ENCODE measurements at regions not wholly inside any gene's neighbourhood (a gene's known extent, or its start where the extent isn't known, plus 50 kb on each side); places are given as distances from the start of the nearest gene placed in this dataset.

GRCh38 chr7:125668321-125668993 is 738.8 kb upstream of the POT1 start:
- no peak for DNase-seq (ENCODE audit: low spot score)

DNA sequence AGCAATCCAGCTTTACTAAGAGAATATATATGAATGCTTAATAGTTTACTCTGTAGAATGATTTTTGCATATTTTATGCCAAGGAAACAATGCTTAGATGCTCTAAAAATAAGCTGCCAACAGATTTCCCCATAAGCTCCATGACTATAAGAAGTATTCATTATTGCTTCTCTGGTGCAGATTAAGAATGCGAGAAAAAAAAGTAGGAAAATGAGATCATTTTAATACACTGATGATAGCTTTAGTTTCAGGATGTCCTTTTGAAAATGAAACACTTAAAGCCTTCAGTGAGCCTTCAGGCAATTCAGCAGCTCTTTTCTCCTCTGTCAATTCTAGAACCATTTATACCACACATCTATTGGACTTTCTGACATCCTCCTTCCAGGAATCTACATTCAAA is 735.0 kb upstream of the POT1 start:
- no peak for DNase-seq (ENCODE audit: low spot score)

- no peak for DNase-seq (ENCODE audit: low spot score)
Measured at GRCh38 chr7:125663961-125664360, 734.3 kb upstream of the POT1 start.

- DNase-seq (ENCODE audit: low spot score), result no peak
Measured at GRCh38 chr7:125661677-125662076, 732.1 kb upstream of the POT1 start.

- no peak for DNase-seq (ENCODE audit: low spot score)
Measured at GRCh38 chr7:125661006-125661405, 731.4 kb upstream of the POT1 start.

DNA sequence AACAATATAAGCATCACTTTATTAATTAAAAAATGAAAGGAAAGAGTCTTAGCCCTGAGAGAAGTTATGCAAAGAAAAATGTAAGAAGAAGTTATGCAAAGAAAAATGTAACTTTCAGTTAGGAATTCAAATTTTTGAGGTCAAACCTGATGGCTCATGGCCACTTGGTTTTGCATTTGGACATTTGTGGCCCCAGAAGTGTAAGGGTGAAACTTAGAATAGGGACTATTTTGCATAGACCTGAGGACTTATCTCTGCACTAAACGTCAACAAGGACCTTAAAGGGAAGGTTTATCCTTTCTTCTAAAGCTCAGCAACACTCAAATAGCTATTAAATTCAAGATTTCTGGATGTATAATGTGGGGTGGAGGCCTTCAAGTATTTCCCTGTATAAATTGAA is 724.5 kb upstream of the POT1 start:
- no peak for DNase-seq (ENCODE audit: low spot score)

- no peak for DNase-seq (ENCODE audit: low spot score)
Measured at GRCh38 chr7:125651823-125652528, 722.4 kb upstream of the POT1 start.

DNA sequence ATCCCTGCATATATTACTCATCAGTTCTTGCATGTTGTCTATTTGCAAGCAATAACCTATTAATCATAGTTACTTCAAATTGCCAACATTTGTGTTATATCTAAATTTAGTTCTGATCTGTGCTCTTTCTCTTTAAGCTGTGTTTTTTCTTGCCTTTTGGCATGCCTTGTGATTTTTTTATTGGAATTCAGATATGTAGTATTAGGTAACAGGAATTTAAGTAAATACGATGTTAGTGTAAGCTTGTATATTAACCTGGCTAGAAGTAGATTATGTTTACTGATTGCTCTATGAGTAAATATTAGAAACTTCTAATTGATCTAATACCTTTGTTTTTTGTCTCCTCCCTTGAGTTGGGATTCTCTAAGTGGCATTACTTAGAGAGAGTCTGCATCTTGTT is 718.9 kb upstream of the POT1 start:
- DNase-seq (ENCODE audit: low spot score), result no peak

DNA sequence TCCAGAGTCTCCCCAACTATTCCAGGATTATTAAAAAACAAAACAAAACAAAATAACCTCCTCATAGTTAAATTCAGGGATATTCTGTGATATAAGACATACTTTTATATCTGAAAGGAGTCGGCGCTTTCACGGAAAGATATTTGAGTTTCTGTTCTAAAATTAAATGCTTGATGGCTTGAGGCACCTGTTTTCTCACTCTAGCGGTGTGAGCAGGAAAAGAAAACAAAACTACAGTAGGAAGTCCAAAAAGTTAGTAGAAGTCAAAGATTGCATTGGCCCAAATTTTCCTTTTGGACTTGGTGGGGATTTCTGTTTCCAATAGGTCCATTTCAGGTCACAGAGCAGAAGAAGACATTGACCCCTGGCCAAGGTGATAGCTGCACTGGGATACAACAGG is 716.1 kb upstream of the POT1 start:
- no peak for DNase-seq (ENCODE audit: low spot score)

DNA sequence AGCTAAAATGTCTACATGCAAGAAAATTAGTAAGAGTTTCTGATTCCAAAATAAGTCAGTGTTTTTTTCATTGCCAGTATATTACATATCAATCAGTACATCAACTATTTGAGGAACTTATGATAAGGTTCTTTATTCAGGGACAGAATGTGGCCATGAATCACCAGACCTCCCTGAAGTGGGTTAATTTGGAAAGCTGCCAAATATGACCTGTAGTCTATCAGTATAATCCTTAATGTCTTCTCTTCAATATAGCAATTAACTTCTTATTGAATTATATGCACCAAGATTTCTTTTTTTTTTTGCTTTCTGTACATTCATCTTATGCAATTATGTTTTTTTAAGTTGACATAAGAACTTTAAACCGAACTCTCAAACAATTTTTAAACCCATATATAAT is 714.5 kb upstream of the POT1 start:
- no peak for DNase-seq (ENCODE audit: low spot score)

DNA sequence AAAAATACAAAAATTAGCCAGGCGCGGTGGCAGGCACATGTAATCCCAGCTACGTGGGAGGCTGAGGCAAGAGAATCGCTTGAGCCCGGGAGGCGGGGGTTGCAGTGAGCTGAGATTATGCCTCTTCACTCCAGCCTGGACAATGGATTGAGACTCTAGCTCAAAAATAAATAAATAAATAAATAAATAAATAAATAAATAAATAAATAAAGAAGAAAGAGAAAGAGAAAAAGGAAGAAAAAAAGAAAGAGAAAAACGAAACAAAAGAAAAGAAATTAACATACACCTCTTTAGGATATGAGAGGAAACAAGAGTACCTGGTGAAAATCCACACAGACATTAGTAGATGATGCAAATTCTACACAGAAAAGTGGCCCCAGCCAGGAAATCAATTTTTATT is 713.7 kb upstream of the POT1 start:
- DNase-seq (ENCODE audit: low spot score), result no peak

DNA sequence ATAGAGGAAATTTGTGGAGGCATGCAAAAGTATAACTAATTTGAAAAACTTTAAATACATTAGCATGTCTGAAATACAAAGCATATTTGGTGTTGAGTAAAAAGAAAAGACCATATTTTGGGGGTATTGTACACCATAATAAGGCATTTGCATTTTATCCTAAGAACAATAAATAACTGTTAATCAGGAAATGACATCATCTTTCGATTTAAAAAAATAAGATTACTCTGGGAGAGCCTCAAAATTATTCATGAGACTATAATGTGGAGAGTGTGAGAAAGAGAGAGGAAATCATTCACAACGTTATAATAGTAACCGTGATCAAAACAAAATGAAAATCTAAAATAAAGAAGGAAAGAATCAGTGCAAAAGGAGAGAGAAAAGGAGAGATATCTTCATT is 712.3 kb upstream of the POT1 start:
- no peak for DNase-seq (ENCODE audit: low spot score)

DNA sequence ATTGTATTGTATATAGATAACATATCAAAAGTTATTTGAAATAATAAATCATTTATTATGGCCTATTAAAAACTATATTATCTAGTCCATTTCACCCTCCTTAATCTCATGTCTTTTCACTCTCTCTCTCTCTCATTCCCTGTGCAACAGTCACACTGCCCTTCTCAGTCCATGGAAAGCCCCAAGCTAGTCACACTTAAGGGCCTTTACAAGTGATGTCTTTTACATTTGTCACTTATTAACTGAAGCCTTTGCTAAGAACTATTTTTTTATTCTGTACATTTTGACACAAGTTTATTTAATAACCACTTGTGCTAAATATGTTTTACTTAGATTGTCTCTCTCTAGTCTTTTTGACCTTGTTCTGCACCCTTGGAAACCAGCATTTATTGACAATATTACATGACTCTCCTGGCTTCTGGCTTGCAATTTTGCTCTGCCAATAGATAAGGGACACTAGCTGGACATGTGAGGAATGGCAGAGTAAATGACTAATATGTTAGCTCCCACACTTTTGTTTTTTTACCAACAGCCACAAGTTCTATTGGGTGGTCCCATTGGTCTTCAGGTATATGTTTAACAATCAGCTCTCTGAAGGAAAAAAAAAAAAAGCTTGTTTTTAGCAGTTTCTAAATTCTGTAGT is 706.8 kb upstream of the POT1 start:
- DNase-seq (ENCODE audit: low spot score), result no peak

GRCh38 chr7:125618516-125618915 is 688.9 kb upstream of the POT1 start:
- no peak for DNase-seq (ENCODE audit: low spot score)

- no peak for DNase-seq (ENCODE audit: low spot score)
Measured at GRCh38 chr7:125611582-125611981, 682.0 kb upstream of the POT1 start.

DNA sequence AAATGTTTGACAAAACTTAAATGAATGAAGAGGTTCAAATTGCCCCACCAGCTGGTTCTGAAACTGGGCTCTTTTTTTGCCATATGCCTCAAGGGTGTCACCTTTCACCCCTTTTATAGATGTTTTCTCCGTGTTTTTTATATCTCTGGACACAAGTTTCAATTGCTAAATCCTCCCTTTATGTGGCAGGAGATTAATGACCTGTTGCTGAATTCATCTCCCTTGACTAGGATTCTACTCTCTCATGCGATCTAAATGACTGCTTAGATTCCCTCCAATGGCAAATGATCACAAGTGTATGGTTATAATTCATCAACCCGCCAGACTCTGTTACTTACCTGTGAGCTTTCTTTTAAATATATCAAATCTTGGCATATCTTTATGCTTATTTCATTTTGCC is 677.0 kb upstream of the POT1 start:
- no peak for DNase-seq (ENCODE audit: low spot score)

GRCh38 chr7:125605241-125605640 is 675.6 kb upstream of the POT1 start:
- no peak for DNase-seq (ENCODE audit: low spot score)

DNA sequence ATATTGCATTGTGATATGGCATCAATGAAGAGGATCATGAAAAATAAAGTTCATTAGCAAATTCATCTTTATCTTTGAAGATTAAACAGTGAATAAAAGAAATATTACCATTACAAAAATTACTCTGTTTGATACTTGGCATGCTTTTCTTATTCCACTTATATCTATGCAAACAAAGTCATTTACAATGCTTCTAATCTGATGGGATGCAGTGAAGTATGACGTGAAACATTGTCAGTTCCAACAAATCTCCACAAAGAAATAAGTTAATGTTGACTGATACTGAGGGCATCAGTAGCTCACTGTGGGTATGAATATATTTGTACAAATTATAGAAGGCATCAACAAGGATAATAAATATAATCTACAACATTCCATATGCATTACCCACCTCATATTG is 672.8 kb upstream of the POT1 start:
- DNase-seq (ENCODE audit: low spot score), result no peak

- no peak for DNase-seq (ENCODE audit: low spot score)
Measured at GRCh38 chr7:125599387-125599786, 669.8 kb upstream of the POT1 start.

DNA sequence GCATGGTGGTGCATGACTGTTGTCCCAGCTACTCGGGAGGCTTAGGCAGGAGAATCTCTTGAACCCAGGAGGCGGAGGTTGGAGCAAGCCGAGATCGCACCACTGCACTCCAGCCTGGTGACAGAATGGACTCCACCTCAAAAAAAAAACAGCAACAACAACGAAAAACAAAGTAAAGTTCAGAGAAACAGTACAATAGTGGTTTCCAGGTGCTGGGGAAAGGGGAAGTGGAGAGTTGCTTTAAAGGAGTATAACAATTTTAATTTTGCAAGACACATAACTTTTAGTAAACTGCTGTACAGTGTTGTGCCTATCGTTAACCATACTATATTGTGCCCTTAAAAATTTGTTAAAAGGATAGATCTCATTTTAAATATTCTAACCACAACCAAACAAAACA is 662.7 kb upstream of the POT1 start:
- DNase-seq (ENCODE audit: low spot score), result no peak

GRCh38 chr7:125573126-125573525 is 643.5 kb upstream of the POT1 start:
- DNase-seq (ENCODE audit: low spot score), result no peak

DNA sequence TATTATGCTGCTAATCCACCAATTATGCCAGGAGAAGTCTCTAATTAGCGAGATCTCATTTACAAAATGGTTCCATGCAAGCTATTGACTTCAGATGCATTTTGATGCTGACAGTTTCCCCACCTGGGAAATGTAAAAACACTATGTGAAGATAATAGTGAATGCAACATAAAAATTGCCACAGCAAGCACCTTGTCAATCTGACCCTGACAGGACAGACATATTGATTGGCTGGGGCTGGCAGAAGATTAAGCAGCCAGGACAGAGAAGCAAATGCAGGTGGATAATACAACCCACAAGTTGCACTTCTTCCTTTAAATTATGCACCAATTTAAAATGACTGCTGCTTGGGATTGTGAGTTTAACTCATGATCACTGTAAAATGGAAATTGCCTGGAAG is 642.8 kb upstream of the POT1 start:
- DNase-seq (ENCODE audit: low spot score), result no peak

DNA sequence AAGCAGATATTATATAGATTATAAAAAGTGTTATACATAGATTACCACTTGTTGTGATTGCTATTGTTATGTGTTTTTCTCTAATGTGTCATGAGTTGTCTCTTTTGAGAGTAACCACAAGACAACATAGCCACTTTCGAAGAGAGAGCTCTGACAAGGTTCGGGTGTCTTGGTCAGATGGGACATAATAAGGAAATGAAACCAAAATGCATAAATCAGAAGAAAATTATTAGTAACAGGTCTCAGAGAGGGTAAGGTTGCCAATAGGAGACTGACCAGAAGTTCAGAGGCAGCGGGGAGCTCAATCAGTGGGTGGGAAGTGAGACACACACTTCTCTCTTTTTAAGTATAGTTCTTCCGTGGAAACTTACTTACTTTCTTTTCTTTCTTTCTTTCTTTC is 639.2 kb upstream of the POT1 start:
- DNase-seq (ENCODE audit: low spot score), result no peak

GRCh38 chr7:125567686-125568085 is 638.1 kb upstream of the POT1 start:
- DNase-seq (ENCODE audit: low spot score), result no peak

All from SW480 (cell line).